ENCODE measurements at regions not wholly inside any gene's neighbourhood (a gene's known extent, or its start where the extent isn't known, plus 50 kb on each side); places are given as distances from the start of the nearest gene placed in this dataset.

DNA sequence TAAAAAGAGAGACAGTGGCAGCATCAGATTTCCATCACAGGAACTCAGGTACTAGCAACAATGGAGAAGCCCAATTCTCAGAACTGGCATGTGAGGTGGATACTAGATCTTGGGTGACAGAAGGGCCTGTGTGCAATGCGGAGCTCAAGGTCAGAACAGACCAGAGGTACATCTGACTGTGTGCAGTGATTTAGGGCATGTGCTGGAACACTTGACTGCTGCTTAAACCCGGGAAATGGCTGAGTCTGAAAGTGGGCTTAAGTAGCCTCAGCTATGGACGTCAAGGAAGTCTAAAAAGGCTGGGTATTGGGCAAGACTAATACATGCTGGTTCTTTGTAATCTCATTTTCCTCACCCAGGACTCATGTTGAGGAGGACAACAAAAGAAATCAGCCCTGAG is 182.2 kb downstream of the LACC1 start:
- H2BK120ac ChIP-seq (ENCODE audit: low read depth, low read length, poor library complexity, severe bottlenecking), result no peak overlapping the region
- H4K91ac ChIP-seq (ENCODE audit: insufficient read length, low read depth, low read length), result no peak overlapping the region
- WGBS (ENCODE audit: extremely low coverage, insufficient read length, low lambda C conversion rate), result no CpG with 5 or more reads among the region's 3 CpGs

More for the DNA sequence above, 182.2 kb downstream of the LACC1 start:
- H3K4me1 ChIP-seq (ENCODE audit: insufficient read depth, low read length), result peaks cover 6% of the 10 kb centered on the region; the same call in 1 of the 2 replicates
- H3K23ac ChIP-seq (ENCODE audit: insufficient read length, low read depth, low read length), result no peak overlapping the region
- no peak overlapping the region for H2AFZ ChIP-seq (ENCODE audit: low read length)
- H3K56ac ChIP-seq (ENCODE audit: insufficient read length, low read depth, low read length), result no peak overlapping the region
- H3K4me2 ChIP-seq (ENCODE audit: insufficient read depth, insufficient read length, low read length), result no peak overlapping the region
- Mint-ChIP-seq H3K9me3 (peaks cover 0 to 4% of the 10 kb centered on the region in 2 experiments; a peak in 1 of 5 replicates), H3K36me3 (ENCODE audit: insufficient read depth in 1 of 3, low read depth in 3 of 3) (peaks cover 0 to 10% (median under 1%) of the 10 kb centered on the region in 3 experiments; a peak in 3 of 7 replicates), H3K27ac (no peak overlapping the region), H3K4me3 (no peak overlapping the region), H3K4me1 (peaks cover 26 to 36% of the 10 kb centered on the region in 2 experiments), H3K27me3 (ENCODE audit: low read depth) (peaks cover 19% of the 10 kb centered on the region)
- H3T11ph ChIP-seq (ENCODE audit: low read length), result no peak overlapping the region
- no peak overlapping the region for H3K4ac ChIP-seq (ENCODE audit: low read depth, low read length)
- H3K18ac ChIP-seq (ENCODE audit: insufficient read length, low read depth, low read length), result no peak overlapping the region
- no peak overlapping the region for H2BK12ac ChIP-seq (ENCODE audit: insufficient read length, low read depth, low read length)
- no peak overlapping the region for H2BK20ac ChIP-seq (ENCODE audit: low read depth, low read length, poor library complexity, severe bottlenecking)
- H3K9ac ChIP-seq (ENCODE audit: extremely low read depth, insufficient read length, low read length), result no peak overlapping the region
- 0 out of 2 replicates have a peak, but pooled peaks cover 2% of the 10 kb centered on the region for H3K79me2 ChIP-seq (ENCODE audit: insufficient read depth, low read length)
- no peak overlapping the region for H2BK15ac ChIP-seq (ENCODE audit: low read depth, low read length)
- H3K23me2 ChIP-seq (ENCODE audit: insufficient read length, low read depth, low read length, poor library complexity, severe bottlenecking), result no peaks in the 10 kb centered on the region
- no peak overlapping the region for H2AK5ac ChIP-seq (ENCODE audit: insufficient read length, low read length)
- no peak for DNase-seq
- H4K8ac ChIP-seq (replicated peaks; ENCODE audit: insufficient read length, low read depth, low read length), result no peak overlapping the region
- no peaks in the 10 kb centered on the region for H3K27me3 ChIP-seq (ENCODE audit: insufficient read depth, low read length)
- H3K79me1 ChIP-seq (ENCODE audit: insufficient read depth, low read depth, low read length, poor library complexity, severe bottlenecking), result no peaks in the 10 kb centered on the region
- H2BK5ac ChIP-seq (ENCODE audit: insufficient read length, low read length), result no peak overlapping the region
- TF ChIP-seq, protein P1, sequence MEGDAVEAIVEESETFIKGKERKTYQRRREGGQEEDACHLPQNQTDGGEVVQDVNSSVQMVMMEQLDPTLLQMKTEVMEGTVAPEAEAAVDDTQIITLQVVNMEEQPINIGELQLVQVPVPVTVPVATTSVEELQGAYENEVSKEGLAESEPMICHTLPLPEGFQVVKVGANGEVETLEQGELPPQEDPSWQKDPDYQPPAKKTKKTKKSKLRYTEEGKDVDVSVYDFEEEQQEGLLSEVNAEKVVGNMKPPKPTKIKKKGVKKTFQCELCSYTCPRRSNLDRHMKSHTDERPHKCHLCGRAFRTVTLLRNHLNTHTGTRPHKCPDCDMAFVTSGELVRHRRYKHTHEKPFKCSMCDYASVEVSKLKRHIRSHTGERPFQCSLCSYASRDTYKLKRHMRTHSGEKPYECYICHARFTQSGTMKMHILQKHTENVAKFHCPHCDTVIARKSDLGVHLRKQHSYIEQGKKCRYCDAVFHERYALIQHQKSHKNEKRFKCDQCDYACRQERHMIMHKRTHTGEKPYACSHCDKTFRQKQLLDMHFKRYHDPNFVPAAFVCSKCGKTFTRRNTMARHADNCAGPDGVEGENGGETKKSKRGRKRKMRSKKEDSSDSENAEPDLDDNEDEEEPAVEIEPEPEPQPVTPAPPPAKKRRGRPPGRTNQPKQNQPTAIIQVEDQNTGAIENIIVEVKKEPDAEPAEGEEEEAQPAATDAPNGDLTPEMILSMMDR (conservative IDR thresholded peaks at IDR 0.05), result no peak
- H4K5ac ChIP-seq (ENCODE audit: insufficient read length, low read depth, low read length), result no peak overlapping the region
- no peaks in the 10 kb centered on the region for H4K20me1 ChIP-seq (ENCODE audit: control insufficient read depth, insufficient read depth, insufficient read length)
- H3K27ac ChIP-seq (ENCODE audit: insufficient read length, low read depth, low read length), result no peak overlapping the region
- H3K14ac ChIP-seq (ENCODE audit: insufficient read depth, low read length), result no peak overlapping the region
- no peaks in the 10 kb centered on the region for H3K9me3 ChIP-seq (ENCODE audit: control insufficient read depth, low read depth, low read length)

Data from H9 (cell line).